SU-DHL-6 (cell line): ENCODE measurements at regions not wholly inside any gene's neighbourhood (a gene's known extent, or its start where the extent isn't known, plus 50 kb on each side); places are given as distances from the start of the nearest gene placed in this dataset.

Experiments used
- H2AFZ ChIP-seq: fragments of 200-600 bp; sonication (generic); 2 replicates; pipeline ENCODE4 v1.6.1; 2014; ENCODE audit warnings: low read depth, mild to moderate bottlenecking, moderate library complexity, mixed read lengths, antibody characterized with exemption, low read length; ENCODE audit not compliant: severe bottlenecking
- H3F3A ChIP-seq: fragments of 200-600 bp; shearing (Covaris generic); 2 replicates; pipeline ENCODE4 v1.6.0; 2016; ENCODE audit warnings: antibody characterized with exemption, mild to moderate bottlenecking; ENCODE audit not compliant: insufficient read depth
- H3K27ac ChIP-seq: fragments of 200-600 bp; sonication (generic); 2 replicates; pipeline ENCODE4 v1.5.1; 2016; ENCODE audit warnings: low read depth, mild to moderate bottlenecking, low read length, moderate library complexity, mixed read lengths
- H3K27me3 ChIP-seq: fragments of 200-600 bp; sonication (generic), shearing (Covaris generic); 2 replicates; pipeline ENCODE4 v1.6.0; 2014; ENCODE audit warnings: mild to moderate bottlenecking, low read length
- H3K36me3 ChIP-seq: fragments of 200-600 bp; sonication (generic); 2 replicates; pipeline ENCODE4 v1.6.1; 2014; ENCODE audit warnings: mild to moderate bottlenecking, low read length, mixed read lengths
- H3K4me2 ChIP-seq: fragments of 300-600, 200-600 bp; shearing (Covaris generic), sonication (generic); 2 replicates; pipeline ENCODE4 v1.6.0; 2014; ENCODE audit warnings: low read length, low read depth, mild to moderate bottlenecking; ENCODE audit not compliant: poor library complexity, severe bottlenecking
- H3K4me3 ChIP-seq: fragments of 200-600 bp; sonication (generic); 2 replicates; pipeline ENCODE4 v1.5.1; 2014; ENCODE audit warnings: antibody characterized with exemption, low read length, mild to moderate bottlenecking, mixed read lengths; ENCODE audit not compliant: insufficient read depth, poor library complexity, severe bottlenecking
- H3K79me2 ChIP-seq: fragments of 200-600 bp; sonication (generic); 2 replicates; pipeline ENCODE4 v1.6.1; 2014; ENCODE audit warnings: mild to moderate bottlenecking, low read length, moderate library complexity; ENCODE audit not compliant: insufficient read depth
- H3K9ac ChIP-seq: fragments of 200-600 bp; sonication (generic); 2 replicates; pipeline ENCODE4 v1.7.0; 2014; ENCODE audit warnings: mild to moderate bottlenecking, low read length
- H3K9me2 ChIP-seq: fragments of 200-600 bp; sonication (generic); replicated peaks from 2 replicates; pipeline ENCODE4 v1.6.1; 2014; ENCODE audit warnings: low read length; ENCODE audit not compliant: insufficient read depth
- H3K9me3 ChIP-seq: fragments of 200-600 bp; sonication (generic); 2 replicates; pipeline ENCODE4 v1.6.1; 2014; ENCODE audit warnings: low read length, mixed read lengths; ENCODE audit not compliant: insufficient read depth
- H4K20me1 ChIP-seq: fragments of 200-600 bp; sonication (generic); 2 replicates; pipeline ENCODE4 v1.6.1; 2014; ENCODE audit warnings: low read depth, mild to moderate bottlenecking, antibody characterized with exemption, low read length, moderate library complexity, mixed read lengths
- CTCF ChIP-seq: fragments of 200-600 bp; sonication (generic); IDR thresholded peaks from one replicate; pipeline ENCODE4 v1.5.1; 2017; ENCODE audit warnings: antibody characterized with exemption, mild to moderate bottlenecking, low read length, moderate library complexity; ENCODE audit not compliant: insufficient read depth, poor library complexity, severe bottlenecking
- EZH2phosphoT487 ChIP-seq: fragments of 200-600 bp; sonication (generic), shearing (Covaris generic); conservative IDR thresholded peaks from 2 replicates; pipeline ENCODE4 v1.6.1; 2018; ENCODE audit warnings: mild to moderate bottlenecking, antibody characterized with exemption, low read length, moderate library complexity, mixed read lengths

- H3K9me3 ChIP-seq: no peaks in the 10 kb centered on the region
- no peak overlapping the region for H3K4me3 ChIP-seq
- H3K9ac ChIP-seq: no peak overlapping the region
- no peaks in the 10 kb centered on the region for H4K20me1 ChIP-seq
- H3K9me2 ChIP-seq: no peaks in the 10 kb centered on the region
- no peaks in the 10 kb centered on the region for H3K27me3 ChIP-seq
- TF ChIP-seq CTCF (no peak), EZH2phosphoT487 (no peak)
- H3K79me2 ChIP-seq: no peaks in the 10 kb centered on the region
- no peak overlapping the region for H3K4me2 ChIP-seq
- H2AFZ ChIP-seq: no peak overlapping the region
- H3F3A ChIP-seq: no peaks in the 10 kb centered on the region
- no peak overlapping the region for H3K27ac ChIP-seq
- H3K36me3 ChIP-seq: no peaks in the 10 kb centered on the region
Measured at GRCh38 chr4:138757432-138757831, 258.1 kb upstream of the NOCT start.

- no peaks in the 10 kb centered on the region for H3F3A ChIP-seq
- no peak overlapping the region for H3K9ac ChIP-seq
- H3K9me3 ChIP-seq: no peaks in the 10 kb centered on the region
- no peaks in the 10 kb centered on the region for H3K27me3 ChIP-seq
- H2AFZ ChIP-seq: no peak overlapping the region
- no peaks in the 10 kb centered on the region for H3K79me2 ChIP-seq
- H3K36me3 ChIP-seq: no peaks in the 10 kb centered on the region
- no peaks in the 10 kb centered on the region for H3K9me2 ChIP-seq
- H3K4me2 ChIP-seq: no peak overlapping the region
- H3K4me3 ChIP-seq: no peak overlapping the region
- TF ChIP-seq CTCF: no peak
- no peak for TF ChIP-seq EZH2phosphoT487
- no peaks in the 10 kb centered on the region for H4K20me1 ChIP-seq
- H3K27ac ChIP-seq: no peak overlapping the region
Measured at GRCh38 chr4:138756519-138756918, 259.1 kb upstream of the NOCT start.

GRCh38 chr4:138751309-138751708 is 264.3 kb upstream of the NOCT start:
- H3K27me3 ChIP-seq: no peaks in the 10 kb centered on the region
- H3F3A ChIP-seq: no peaks in the 10 kb centered on the region
- H3K9ac ChIP-seq: no peak overlapping the region
- H3K27ac ChIP-seq: no peak overlapping the region
- H3K4me2 ChIP-seq: no peak overlapping the region
- H3K9me3 ChIP-seq: no peaks in the 10 kb centered on the region
- no peaks in the 10 kb centered on the region for H3K9me2 ChIP-seq
- no peaks in the 10 kb centered on the region for H3K36me3 ChIP-seq
- no peak overlapping the region for H3K4me3 ChIP-seq
- no peaks in the 10 kb centered on the region for H4K20me1 ChIP-seq
- no peak overlapping the region for H2AFZ ChIP-seq
- no peaks in the 10 kb centered on the region for H3K79me2 ChIP-seq
- TF ChIP-seq EZH2phosphoT487 (no peak), CTCF (no peak)

GRCh38 chr4:138749303-138749702 is 266.3 kb upstream of the NOCT start:
- Histone ChIP-seq H4K20me1 (no peaks in the 10 kb centered on the region), H3K27ac (no peak overlapping the region), H3K4me3 (no peak overlapping the region), H2AFZ (no peak overlapping the region), H3F3A (no peaks in the 10 kb centered on the region), H3K27me3 (no peaks in the 10 kb centered on the region), H3K79me2 (no peaks in the 10 kb centered on the region), H3K9me2 (no peaks in the 10 kb centered on the region), H3K36me3 (no peaks in the 10 kb centered on the region), H3K4me2 (no peak overlapping the region), H3K9me3 (no peaks in the 10 kb centered on the region), H3K9ac (no peak overlapping the region)
- TF ChIP-seq EZH2phosphoT487: no peak
- TF ChIP-seq CTCF: no peak
